Skeletal muscle cell (primary cell): ENCODE measurements at regions not wholly inside any gene's neighbourhood (a gene's known extent, or its start where the extent isn't known, plus 50 kb on each side); places are given as distances from the start of the nearest gene placed in this dataset.
"Not testable (repeated sequence)": the region's sequence is repeated elsewhere in the genome, so short reads cannot be mapped to it uniquely, and the experiment has no call there.

Experiments used
- DNase-seq: peaks from one replicate; pipeline ENCODE4 v3.0.0-alpha.2; 2010; ENCODE audit warnings: low read depth
- H3K4me3 ChIP-seq: 2 replicates; pipeline ENCODE4 v1.5.1; 2011; ENCODE audit warnings: low read depth, mild to moderate bottlenecking, control low read depth, low read length, moderate library complexity

DNA sequence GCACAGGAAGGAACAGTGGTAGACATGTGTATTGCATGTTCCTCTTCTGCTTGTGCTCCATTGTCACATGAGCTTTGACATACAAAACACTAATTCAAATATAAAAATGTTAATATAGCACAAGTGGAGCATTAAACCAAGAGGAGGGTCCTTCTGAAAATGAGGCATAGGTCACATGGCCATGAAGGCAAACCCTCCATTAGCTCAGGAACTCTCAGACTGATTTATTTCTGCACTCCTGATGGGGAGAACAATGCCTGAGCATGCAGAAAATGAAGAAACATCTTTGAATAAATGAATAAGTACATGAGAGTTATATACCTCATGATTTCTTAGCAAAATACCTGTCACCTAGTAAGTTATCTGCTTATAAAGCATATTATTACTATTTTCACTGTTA is 769.2 kb upstream of the EPHA5 start:
- no peak for DNase-seq
- no peak overlapping the region for H3K4me3 ChIP-seq

GRCh38 chr4:66433706-66434105 is 763.4 kb upstream of the EPHA5 start:
- no peak overlapping the region for H3K4me3 ChIP-seq
- no peak for DNase-seq

DNA sequence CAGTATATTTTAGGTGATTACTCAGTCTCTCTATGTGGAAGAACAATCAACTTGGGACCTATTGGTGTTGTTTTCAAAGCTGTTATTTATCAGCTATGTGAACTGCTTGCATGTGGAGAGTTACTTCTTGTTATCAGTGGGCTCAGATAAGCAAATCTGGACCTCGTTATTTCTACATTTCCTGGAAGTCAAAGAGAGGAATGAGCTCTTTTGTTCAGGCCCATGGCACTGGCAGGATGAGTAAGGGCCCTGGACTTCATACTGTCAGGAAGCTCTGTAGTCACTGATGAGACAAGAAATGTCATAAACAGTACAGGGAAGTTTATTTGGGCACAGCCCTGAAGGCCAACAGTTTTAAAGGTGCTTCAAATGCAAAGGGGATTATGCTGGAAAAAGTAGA is 760.6 kb upstream of the EPHA5 start:
- no peak overlapping the region for H3K4me3 ChIP-seq
- peak; percentile 2 for DNase-seq

- DNase-seq = no peak
- H3K4me3 ChIP-seq = no peak overlapping the region
Measured at GRCh38 chr4:66429276-66429675, 759.0 kb upstream of the EPHA5 start.

- H3K4me3 ChIP-seq = no peak overlapping the region
- no peak for DNase-seq
Measured at GRCh38 chr4:66416425-66416824, 746.1 kb upstream of the EPHA5 start.

GRCh38 chr4:66404141-66404540 is 733.9 kb upstream of the EPHA5 start:
- H3K4me3 ChIP-seq = no peak overlapping the region
- DNase-seq = no peak

DNA sequence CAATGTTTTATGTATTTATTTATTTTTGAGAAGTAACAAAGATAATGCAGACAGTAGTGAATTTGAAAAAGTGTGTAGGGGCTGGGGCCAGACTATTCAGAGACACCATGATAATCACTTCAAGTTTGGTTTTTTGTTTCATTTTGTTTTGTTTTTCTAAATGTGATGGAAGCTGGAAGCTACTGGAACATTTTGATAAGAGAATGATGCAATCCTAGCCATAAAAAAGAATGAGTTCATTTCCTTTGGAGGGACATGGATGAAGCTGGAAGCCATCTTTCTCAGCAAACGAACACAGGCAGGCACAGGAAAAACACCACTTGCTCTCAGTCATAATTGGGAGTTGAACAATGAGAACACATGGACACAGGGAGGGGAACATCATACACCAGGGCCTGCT is 706.6 kb upstream of the EPHA5 start:
- no peak for DNase-seq
- no peak overlapping the region for H3K4me3 ChIP-seq

GRCh38 chr4:66376396-66376795 is 706.1 kb upstream of the EPHA5 start:
- H3K4me3 ChIP-seq = no peak overlapping the region
- DNase-seq = no peak

DNA sequence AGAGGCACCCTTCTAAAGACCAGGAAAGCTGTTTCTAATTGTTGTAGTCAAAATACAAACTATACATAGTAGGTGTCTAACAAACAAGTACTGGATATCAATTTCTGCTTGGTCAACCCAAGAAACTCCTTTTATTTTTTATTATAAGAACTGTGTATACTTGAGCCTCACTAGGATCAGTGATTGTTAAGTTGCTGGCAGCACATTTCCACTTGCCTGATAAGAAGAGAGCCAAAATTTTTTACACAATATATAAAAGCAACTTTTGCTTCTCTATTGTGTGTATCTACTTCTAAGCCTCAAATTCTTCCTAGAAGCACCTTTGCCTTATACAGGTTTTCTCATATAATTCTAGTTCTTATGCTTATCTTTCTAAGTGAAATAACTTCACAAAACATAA is 703.0 kb upstream of the EPHA5 start:
- DNase-seq = no peak
- no peak overlapping the region for H3K4me3 ChIP-seq

DNA sequence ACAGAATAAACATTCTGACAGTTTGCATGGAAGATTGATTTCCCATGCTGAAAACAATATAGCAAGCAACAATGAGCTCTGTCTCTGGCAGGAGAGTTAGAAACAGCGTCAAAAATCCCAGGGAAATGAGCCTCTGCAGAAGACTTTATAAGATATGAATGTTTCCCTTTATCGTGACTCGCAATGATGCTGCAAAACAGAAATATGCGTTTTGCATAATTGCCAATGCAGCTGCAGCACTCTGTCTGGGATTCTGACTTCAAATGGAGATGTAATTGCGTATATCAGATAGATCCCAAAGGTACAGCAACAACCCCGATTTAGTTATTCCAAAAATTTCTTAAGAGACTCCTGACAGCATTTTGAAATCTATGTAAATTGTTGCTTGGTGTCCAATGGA is 702.4 kb upstream of the EPHA5 start:
- DNase-seq = no peak
- H3K4me3 ChIP-seq = no peak overlapping the region

DNA sequence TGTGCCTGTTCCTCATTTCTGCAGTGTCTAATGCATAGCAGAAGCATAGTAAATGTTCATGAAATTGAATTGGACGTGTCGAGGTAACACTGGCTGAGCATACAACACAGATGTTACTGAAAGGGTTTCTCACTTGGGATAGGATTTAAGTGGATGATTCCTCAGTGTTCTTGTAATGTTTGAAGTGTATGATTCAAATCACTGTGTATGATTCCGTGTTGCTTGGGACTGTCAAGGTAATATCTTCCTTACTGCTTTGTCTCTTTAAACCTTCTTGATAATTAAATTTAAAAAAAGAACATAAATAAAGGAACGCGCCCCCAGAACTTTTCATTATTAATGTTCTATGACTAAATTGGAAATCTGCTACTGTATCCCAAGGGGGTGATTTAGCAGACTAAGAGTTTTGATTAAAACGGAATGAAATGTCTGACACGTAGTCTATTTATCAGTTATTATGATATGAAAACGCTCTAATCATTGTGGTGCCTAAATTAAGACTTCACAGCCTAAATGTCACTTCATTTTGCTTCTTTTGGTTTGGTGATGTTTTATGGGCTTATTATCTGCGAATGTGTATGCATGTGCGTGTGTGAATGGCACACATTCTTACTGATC is 696.9 kb upstream of the EPHA5 start:
- H3K4me3 ChIP-seq = no peak overlapping the region
- DNase-seq = no peak

- H3K4me3 ChIP-seq, DNase-seq: not testable (repeated sequence)
Measured at GRCh38 chr4:66360395-66360794, 690.1 kb upstream of the EPHA5 start.

GRCh38 chr4:66357316-66357715 is 687.0 kb upstream of the EPHA5 start:
- no peak for DNase-seq
- no peak overlapping the region for H3K4me3 ChIP-seq

DNA sequence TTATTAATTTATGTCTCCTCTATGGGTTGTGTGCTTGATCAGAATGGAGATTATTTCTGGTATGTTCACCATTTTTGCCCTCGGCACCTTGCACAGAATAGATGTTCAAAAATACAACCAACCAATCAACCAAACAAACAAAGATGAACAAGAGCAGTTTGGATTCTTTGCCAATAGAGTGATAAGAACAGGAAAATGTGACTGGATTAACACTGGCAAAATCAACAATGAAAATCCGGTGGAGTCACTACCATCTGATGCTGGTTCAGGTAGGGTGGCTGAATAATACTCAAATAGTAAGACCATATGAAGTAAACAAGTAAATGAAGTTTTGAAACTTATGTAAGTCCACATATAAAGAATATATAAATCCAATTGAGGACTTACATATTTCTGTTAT is 685.0 kb upstream of the EPHA5 start:
- H3K4me3 ChIP-seq = no peak overlapping the region
- DNase-seq = no peak

DNA sequence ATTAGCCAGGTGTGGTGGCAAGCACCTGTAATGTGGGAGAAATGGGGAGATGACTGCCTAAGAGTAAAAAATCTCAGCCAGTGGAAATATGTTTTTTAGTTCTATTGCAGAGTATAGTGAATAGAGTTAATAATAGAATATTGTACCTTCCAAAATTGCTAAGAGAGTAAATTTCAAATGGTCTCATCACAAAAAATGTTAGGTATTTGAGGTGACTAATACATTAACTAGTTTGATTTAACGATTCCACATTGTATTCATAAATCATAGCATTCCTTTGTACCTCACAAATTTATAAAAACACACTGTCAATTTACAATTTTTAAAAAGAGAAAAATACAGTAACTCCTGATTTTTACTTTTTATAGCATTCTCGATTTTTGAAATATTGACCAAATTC is 681.5 kb upstream of the EPHA5 start:
- H3K4me3 ChIP-seq = no peak overlapping the region
- DNase-seq = no peak

- DNase-seq = no peak
- no peak overlapping the region for H3K4me3 ChIP-seq
Measured at GRCh38 chr4:66340286-66340893, 670.1 kb upstream of the EPHA5 start.

GRCh38 chr4:66339007-66339406 is 668.7 kb upstream of the EPHA5 start:
- DNase-seq = no peak
- H3K4me3 ChIP-seq = no peak overlapping the region

DNA sequence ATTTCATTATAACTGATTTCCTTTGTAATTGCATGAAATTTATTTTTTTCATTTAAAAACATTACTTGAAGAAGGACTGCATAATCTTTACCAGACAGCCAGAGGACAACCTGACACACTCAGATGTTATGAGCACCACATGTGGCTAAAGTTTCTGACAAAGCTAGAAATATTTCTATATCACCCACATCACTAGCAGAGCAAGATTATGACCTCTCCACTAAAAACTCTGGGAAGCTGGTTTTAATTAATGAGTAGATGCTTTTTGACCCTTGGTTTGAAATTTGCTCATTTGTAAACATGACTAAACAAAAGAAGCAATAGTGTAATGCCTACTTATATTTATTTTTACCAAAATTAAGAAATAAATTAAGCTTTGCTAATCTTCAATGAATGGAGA is 661.5 kb upstream of the EPHA5 start:
- no peak overlapping the region for H3K4me3 ChIP-seq
- no peak for DNase-seq

DNA sequence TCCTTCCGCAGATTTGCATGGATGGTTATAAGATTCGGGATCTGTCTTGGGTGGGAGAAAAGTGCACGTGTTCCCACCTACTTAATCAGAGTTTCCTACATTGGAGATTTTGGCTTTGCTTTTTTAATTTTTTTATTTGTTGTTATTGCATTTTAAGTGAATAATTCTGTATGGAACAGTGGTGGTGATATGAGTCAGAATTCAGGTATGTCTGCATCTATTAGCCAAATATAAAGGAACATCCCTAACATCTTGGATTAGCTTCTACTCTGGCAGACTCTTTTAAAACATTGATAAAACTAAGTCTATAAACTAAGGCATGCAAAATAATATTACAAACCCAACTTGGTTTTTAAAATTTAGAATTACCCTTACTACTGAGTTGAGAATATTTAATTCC is 659.8 kb upstream of the EPHA5 start:
- no peak for DNase-seq
- no peak overlapping the region for H3K4me3 ChIP-seq

DNA sequence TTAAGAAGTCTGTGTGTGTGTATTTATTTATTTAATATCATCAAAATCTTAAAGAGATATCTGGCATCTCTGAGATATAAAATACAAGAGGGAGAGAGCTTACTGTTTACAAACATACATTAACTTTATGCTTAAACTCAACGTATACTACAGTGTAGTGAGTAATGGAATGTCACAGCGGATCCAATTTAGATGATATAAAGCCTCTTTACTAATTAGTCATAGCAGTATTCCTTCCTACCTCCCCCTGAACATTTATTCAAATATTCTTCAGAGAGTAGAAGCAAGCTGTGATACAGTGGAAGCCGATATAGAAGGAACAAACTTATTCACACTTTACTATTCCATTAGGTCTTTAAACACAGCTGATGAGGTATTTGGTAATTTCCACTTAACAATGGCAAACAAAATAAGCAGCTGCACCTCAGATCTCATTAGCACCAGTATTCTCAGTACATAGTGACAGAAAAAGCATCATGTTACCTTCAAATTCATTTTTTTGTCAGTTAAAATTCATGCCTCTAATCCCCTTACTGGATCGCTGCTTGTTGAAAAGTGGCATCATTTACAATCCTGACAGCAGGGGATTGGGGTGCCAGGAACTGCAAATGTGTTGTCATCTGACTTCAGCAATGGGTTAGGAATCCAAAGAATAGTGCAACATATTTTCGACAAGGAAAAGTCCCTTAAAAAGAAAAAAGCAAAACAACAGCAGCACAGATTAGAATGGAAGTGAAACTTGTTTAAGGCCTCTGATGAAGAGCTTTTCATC is 658.7 kb upstream of the EPHA5 start:
- DNase-seq = no peak

More for the DNA sequence above, 658.7 kb upstream of the EPHA5 start:
- no peak overlapping the region for H3K4me3 ChIP-seq
